ENCODE measurements at regions not wholly inside any gene's neighbourhood (a gene's known extent, or its start where the extent isn't known, plus 50 kb on each side); places are given as distances from the start of the nearest gene placed in this dataset.

GRCh38 chr6:14673201-14673600, 555.6 kb downstream of the CD83 start:
- no peaks in the 10 kb centered on the region for H3K36me3 ChIP-seq
- ATAC-seq (no peak), DNase-seq (no peak)
- no peaks in the 10 kb centered on the region for H3K27me3 ChIP-seq
- peaks cover 0 to 12% of the 10 kb centered on the region in 2 donors for H3K4me1 ChIP-seq
- intact Hi-C loops (cut with DNase I; ENCODE audit: low total_unique reads) (no loop called here), in situ Hi-C loops (cut with MboI; ENCODE audit: low sequenced_read_pairs in 4 of 4) (no loop called here)
- H3K27ac ChIP-seq, result no peak overlapping the region
- H3K9me3 ChIP-seq, result no peaks in the 10 kb centered on the region
- H3K4me3 ChIP-seq, result no peak overlapping the region
- no peak for TF ChIP-seq POLR2A (IDR thresholded peaks at IDR 0.05)
- no peak for TF ChIP-seq CTCF (IDR thresholded peaks at IDR 0.05 in 4 of 5, conservative IDR thresholded peaks at IDR 0.05 in 1 of 5)

- DNase-seq (no peak), ATAC-seq (no peak)
- Histone ChIP-seq H3K4me1 (peaks cover 0 to 12% of the 10 kb centered on the region in 2 donors), H3K4me3 (no peak overlapping the region), H3K27me3 (no peaks in the 10 kb centered on the region), H3K9me3 (no peaks in the 10 kb centered on the region), H3K36me3 (no peaks in the 10 kb centered on the region), H3K27ac (no peak overlapping the region)
- intact Hi-C loops (cut with DNase I; ENCODE audit: low total_unique reads) (no loop called here), in situ Hi-C loops (cut with MboI; ENCODE audit: low sequenced_read_pairs in 4 of 4) (no loop called here)
- no peak for TF ChIP-seq CTCF (IDR thresholded peaks at IDR 0.05 in 4 of 5, conservative IDR thresholded peaks at IDR 0.05 in 1 of 5)
These were observed 556.9 kb downstream of the CD83 start for GRCh38 chr6:14674458-14674857.

GRCh38 chr6:14674867-14675648, 557.5 kb downstream of the CD83 start:
- Histone ChIP-seq H3K36me3 (no peaks in the 10 kb centered on the region), H3K4me1 (peaks cover 0 to 12% of the 10 kb centered on the region in 2 donors), H3K27me3 (no peaks in the 10 kb centered on the region), H3K27ac (no peak overlapping the region), H3K4me3 (no peak overlapping the region), H3K9me3 (no peaks in the 10 kb centered on the region)
- in situ Hi-C loops (cut with MboI; ENCODE audit: low sequenced_read_pairs in 4 of 4), result no loop called here
- intact Hi-C loops (cut with DNase I; ENCODE audit: low total_unique reads), result no loop called here
- ATAC-seq (no peak), DNase-seq (no peak)
- TF ChIP-seq POLR2A (IDR thresholded peaks at IDR 0.05), result no peak
- no peak for TF ChIP-seq CTCF (IDR thresholded peaks at IDR 0.05 in 4 of 5, conservative IDR thresholded peaks at IDR 0.05 in 1 of 5)

- TF ChIP-seq POLR2A (IDR thresholded peaks at IDR 0.05) (no peak), CTCF (IDR thresholded peaks at IDR 0.05 in 4 of 5, conservative IDR thresholded peaks at IDR 0.05 in 1 of 5) (no peak)
- intact Hi-C loops (cut with DNase I; ENCODE audit: low total_unique reads) (no loop called here), in situ Hi-C loops (cut with MboI; ENCODE audit: low sequenced_read_pairs in 4 of 4) (no loop called here)
- no peak for DNase-seq
- H3K27me3 ChIP-seq, result no peaks in the 10 kb centered on the region
- no peaks in the 10 kb centered on the region for H3K9me3 ChIP-seq
- ATAC-seq, result no peak
- H3K27ac ChIP-seq, result no peak overlapping the region
- H3K4me1 ChIP-seq, result peaks cover 0 to 7% of the 10 kb centered on the region in 2 donors
- H3K4me3 ChIP-seq, result no peak overlapping the region
- H3K36me3 ChIP-seq, result no peaks in the 10 kb centered on the region
These were observed 558.5 kb downstream of the CD83 start for GRCh38 chr6:14676064-14676463.
